ENCODE measurements at regions not wholly inside any gene's neighbourhood (a gene's known extent, or its start where the extent isn't known, plus 50 kb on each side); places are given as distances from the start of the nearest gene placed in this dataset.

DNA sequence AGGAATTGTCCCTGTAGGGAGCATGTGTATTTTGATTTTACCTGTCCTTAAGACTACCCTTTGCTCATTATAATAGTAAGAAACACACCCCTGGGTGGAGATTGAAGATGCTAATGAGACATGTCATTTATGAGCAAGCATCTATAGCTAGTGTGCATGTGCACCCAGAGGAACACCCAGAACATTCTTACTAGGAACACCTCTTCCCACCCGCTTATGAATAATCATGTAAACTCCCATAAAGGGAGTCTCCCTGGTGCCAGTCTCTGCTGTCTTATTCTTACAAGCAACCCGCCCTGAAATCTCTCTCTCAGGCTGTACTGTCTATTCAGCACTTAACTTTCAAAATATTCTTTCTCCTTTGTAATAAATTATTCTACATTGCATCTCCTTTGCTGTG is 1227.3 kb downstream of the ROBO1 start:
- H3K27me3 Mint-ChIP-seq = no peaks in the 10 kb centered on the region
- ATAC-seq = no peak
- H3K4me1 Mint-ChIP-seq (ENCODE audit: low read depth in 2 of 2) = no peaks in the 10 kb centered on the region
- no peak overlapping the region for H3K27ac Mint-ChIP-seq
- H3K36me3 Mint-ChIP-seq = peaks cover 18% of the 10 kb centered on the region
- H3K9me3 Mint-ChIP-seq = peaks cover 43% of the 10 kb centered on the region
- no peak for DNase-seq (ENCODE audit: low spot score)
- H3K4me3 Mint-ChIP-seq = no peak overlapping the region

DNA sequence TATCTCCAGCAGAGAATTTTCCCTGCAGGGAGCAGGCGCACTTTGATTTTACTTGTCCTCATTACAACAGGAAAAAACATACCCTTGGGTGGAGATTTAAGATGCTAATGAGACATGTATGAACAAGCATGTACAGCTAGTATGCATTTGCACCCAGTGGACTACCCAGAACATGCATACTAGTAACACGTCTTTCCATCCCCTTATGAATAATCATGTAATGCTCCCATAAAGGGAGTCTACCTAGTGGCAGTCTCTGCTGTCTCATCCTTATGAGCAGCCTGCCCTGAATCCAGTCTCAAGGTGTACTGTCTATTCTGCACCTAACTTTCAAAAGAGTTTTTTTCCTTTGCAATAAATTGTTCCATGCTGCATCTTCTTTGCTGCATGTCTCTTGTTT is 1222.0 kb downstream of the ROBO1 start:
- Mint-ChIP-seq H3K36me3 (peaks cover 20% of the 10 kb centered on the region), H3K4me1 (ENCODE audit: low read depth in 2 of 2) (no peaks in the 10 kb centered on the region), H3K9me3 (peaks cover 41% of the 10 kb centered on the region), H3K27ac (no peak overlapping the region), H3K4me3 (no peak overlapping the region), H3K27me3 (no peaks in the 10 kb centered on the region)
- DNase-seq (ENCODE audit: low spot score) (no peak), ATAC-seq (no peak)

Data from natural killer cell treated with Interleukin-12 subunit alpha and Interleukin-12 subunit beta and Interleukin-15 and Interleukin-18, amount 100 ng/mL, for 72 hours (primary cell).